ENCODE measurements at regions not wholly inside any gene's neighbourhood (a gene's known extent, or its start where the extent isn't known, plus 50 kb on each side); places are given as distances from the start of the nearest gene placed in this dataset.

DNA sequence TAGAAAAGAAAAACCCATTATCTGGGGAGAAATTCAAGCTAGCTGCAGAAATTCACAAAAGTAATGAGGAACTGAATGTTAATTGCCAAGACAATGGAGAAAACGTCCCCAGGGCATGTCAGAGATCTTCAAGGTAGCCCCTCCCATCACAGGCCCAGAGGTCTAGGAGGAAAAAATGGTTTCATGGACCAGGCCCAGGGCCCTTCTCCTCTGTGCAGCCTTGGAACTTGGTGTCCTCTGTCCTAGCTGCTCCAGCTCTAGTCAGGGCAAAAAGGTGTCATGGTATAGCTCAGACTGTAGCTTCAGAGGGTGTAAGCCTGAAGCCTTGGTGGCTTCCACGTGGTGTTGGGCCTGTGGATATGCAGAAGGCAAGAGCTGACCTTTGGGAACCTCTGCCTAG, 411.8 kb downstream of the ADRA2A start:
- no peak for DNase-seq
- H3K4me3 ChIP-seq (ENCODE audit: low read length), result no peak overlapping the region
- intact Hi-C loops (cut with micrococcal nuclease), result no loop called here

GRCh38 chr10:111491154-111491553, 414.3 kb downstream of the ADRA2A start:
- no peak overlapping the region for H3K4me3 ChIP-seq (ENCODE audit: low read length)
- no peaks in the 10 kb centered on the region for H3K4me1 Mint-ChIP-seq
- no peaks in the 10 kb centered on the region for H3K27me3 ChIP-seq (ENCODE audit: control insufficient read depth, insufficient read depth, low read length)
- H3K36me3 ChIP-seq (ENCODE audit: control insufficient read depth, insufficient read depth, low read length), result no peaks in the 10 kb centered on the region
- no peak for ATAC-seq
- H3K4me1 ChIP-seq (ENCODE audit: control insufficient read depth, insufficient read depth, low read length), result no peaks in the 10 kb centered on the region
- peaks cover 23% of the 10 kb centered on the region for H3K9me3 ChIP-seq (ENCODE audit: control insufficient read depth, insufficient read depth, low read length)
- TF ChIP-seq, protein P1, sequence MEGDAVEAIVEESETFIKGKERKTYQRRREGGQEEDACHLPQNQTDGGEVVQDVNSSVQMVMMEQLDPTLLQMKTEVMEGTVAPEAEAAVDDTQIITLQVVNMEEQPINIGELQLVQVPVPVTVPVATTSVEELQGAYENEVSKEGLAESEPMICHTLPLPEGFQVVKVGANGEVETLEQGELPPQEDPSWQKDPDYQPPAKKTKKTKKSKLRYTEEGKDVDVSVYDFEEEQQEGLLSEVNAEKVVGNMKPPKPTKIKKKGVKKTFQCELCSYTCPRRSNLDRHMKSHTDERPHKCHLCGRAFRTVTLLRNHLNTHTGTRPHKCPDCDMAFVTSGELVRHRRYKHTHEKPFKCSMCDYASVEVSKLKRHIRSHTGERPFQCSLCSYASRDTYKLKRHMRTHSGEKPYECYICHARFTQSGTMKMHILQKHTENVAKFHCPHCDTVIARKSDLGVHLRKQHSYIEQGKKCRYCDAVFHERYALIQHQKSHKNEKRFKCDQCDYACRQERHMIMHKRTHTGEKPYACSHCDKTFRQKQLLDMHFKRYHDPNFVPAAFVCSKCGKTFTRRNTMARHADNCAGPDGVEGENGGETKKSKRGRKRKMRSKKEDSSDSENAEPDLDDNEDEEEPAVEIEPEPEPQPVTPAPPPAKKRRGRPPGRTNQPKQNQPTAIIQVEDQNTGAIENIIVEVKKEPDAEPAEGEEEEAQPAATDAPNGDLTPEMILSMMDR (IDR thresholded peaks at IDR 0.05), result no peak
- no peaks in the 10 kb centered on the region for H3K27me3 Mint-ChIP-seq (ENCODE audit: low read depth in 2 of 2)
- peaks cover 11 to 25% of the 10 kb centered on the region in 2 donors for H3K9me3 Mint-ChIP-seq
- H3K36me3 Mint-ChIP-seq, result peaks cover 9% of the 10 kb centered on the region
- WGBS (ENCODE audit: insufficient coverage), result no CpG with 5 or more reads among the region's 1 CpG
- H3K4me3 Mint-ChIP-seq, result no peak overlapping the region
- DNase-seq, result no peak
- intact Hi-C loops (cut with micrococcal nuclease), result no loop called here
- H3K27ac ChIP-seq (ENCODE audit: low read length), result no peak overlapping the region
- H3K27ac Mint-ChIP-seq, result no peak overlapping the region

More for the DNA sequence above, 411.8 kb downstream of the ADRA2A start:
- peaks cover 9% of the 10 kb centered on the region for H3K36me3 Mint-ChIP-seq
- no peaks in the 10 kb centered on the region for H3K4me1 Mint-ChIP-seq
- H3K4me3 Mint-ChIP-seq, result no peak overlapping the region
- Histone ChIP-seq H3K4me1 (ENCODE audit: control insufficient read depth, insufficient read depth, low read length) (no peaks in the 10 kb centered on the region), H3K27me3 (ENCODE audit: control insufficient read depth, insufficient read depth, low read length) (no peaks in the 10 kb centered on the region), H3K9me3 (ENCODE audit: control insufficient read depth, insufficient read depth, low read length) (peaks cover 15% of the 10 kb centered on the region), H3K36me3 (ENCODE audit: control insufficient read depth, insufficient read depth, low read length) (no peaks in the 10 kb centered on the region), H3K27ac (ENCODE audit: low read length) (no peak overlapping the region)
- ATAC-seq, result no peak
- H3K27ac Mint-ChIP-seq, result no peak overlapping the region
- 21% methylated on average over 2 of the region's 2 CpGs for WGBS (ENCODE audit: insufficient coverage)
- peaks cover 11 to 25% of the 10 kb centered on the region in 2 donors for H3K9me3 Mint-ChIP-seq
- no peaks in the 10 kb centered on the region for H3K27me3 Mint-ChIP-seq (ENCODE audit: low read depth in 2 of 2)
- TF ChIP-seq, protein P1 (IDR thresholded peaks at IDR 0.05), result no peak

DNA sequence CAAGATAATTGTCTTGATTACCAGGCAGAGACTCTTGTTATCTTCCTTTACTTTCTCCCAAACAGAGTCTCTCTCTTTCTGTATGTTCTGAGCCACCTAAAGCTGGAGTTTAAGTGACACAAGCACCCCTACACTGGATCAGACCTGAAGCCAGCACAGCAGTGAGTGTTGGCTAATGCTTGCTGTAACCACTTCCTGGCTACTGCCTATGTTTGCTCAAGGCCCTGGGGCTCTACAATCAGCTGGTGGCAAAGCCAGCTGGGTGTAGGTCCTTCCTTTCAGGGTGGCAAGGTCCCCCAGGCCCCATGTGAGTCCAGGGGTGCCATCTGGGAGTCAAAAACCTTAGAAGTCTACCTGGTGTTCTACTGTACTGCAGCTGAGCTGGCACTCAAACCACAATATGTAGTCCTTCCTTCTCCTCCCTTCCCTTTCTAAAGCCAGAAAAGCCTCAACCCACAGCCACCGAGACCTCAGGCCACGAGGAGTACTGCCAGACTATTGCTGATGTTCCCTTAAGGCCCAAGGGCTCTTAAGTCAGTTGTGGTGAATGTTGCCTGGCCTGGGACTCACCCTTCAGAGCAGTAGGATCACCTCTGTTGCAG, 416.3 kb downstream of the ADRA2A start:
- Mint-ChIP-seq H3K4me1 (no peaks in the 10 kb centered on the region), H3K27ac (no peak overlapping the region), H3K36me3 (peaks cover 9% of the 10 kb centered on the region), H3K9me3 (peaks cover 10 to 22% of the 10 kb centered on the region in 2 donors), H3K4me3 (no peak overlapping the region), H3K27me3 (ENCODE audit: low read depth in 2 of 2) (no peaks in the 10 kb centered on the region)
- Histone ChIP-seq H3K36me3 (ENCODE audit: control insufficient read depth, insufficient read depth, low read length) (no peaks in the 10 kb centered on the region), H3K4me3 (ENCODE audit: low read length) (no peak overlapping the region), H3K4me1 (ENCODE audit: control insufficient read depth, insufficient read depth, low read length) (no peaks in the 10 kb centered on the region), H3K27ac (ENCODE audit: low read length) (no peak overlapping the region), H3K27me3 (ENCODE audit: control insufficient read depth, insufficient read depth, low read length) (no peaks in the 10 kb centered on the region), H3K9me3 (ENCODE audit: control insufficient read depth, insufficient read depth, low read length) (peaks cover 23% of the 10 kb centered on the region)
- ATAC-seq (no peak), DNase-seq (no peak)
- WGBS (ENCODE audit: insufficient coverage), result 68% methylated on average over 2 of the region's 2 CpGs
- intact Hi-C loops (cut with micrococcal nuclease), result no loop called here
- TF ChIP-seq, protein P1 (IDR thresholded peaks at IDR 0.05), result no peak

DNA sequence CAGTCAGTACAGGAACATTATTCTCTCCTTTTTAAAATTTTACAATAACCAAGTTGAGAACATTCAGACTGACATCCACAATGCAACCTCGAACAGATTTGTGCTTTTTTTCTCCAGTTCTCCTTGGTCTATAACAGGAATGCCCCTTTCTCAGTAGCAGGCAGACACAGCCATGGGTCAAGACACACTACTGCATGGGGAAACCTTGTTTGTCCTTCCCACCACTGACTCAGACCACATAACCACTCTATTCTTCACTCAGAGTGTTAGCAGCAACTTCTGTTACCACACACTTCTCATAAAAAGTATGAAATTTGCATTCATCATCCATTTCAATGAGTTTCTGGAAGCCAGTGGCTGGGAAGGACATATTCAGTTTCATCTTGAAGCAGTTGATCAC, 421.7 kb downstream of the ADRA2A start:
- Histone ChIP-seq H3K27me3 (ENCODE audit: control insufficient read depth, insufficient read depth, low read length) (no peaks in the 10 kb centered on the region), H3K4me1 (ENCODE audit: control insufficient read depth, insufficient read depth, low read length) (no peaks in the 10 kb centered on the region), H3K4me3 (ENCODE audit: low read length) (no peak overlapping the region), H3K36me3 (ENCODE audit: control insufficient read depth, insufficient read depth, low read length) (no peaks in the 10 kb centered on the region), H3K9me3 (ENCODE audit: control insufficient read depth, insufficient read depth, low read length) (peaks cover 9% of the 10 kb centered on the region), H3K27ac (ENCODE audit: low read length) (no peak overlapping the region)
- WGBS (ENCODE audit: insufficient coverage), result 50% methylated on average over 1 of the region's 1 CpG
- DNase-seq (no peak), ATAC-seq (no peak)
- Mint-ChIP-seq H3K9me3 (peaks cover 8 to 10% of the 10 kb centered on the region in 2 donors), H3K4me1 (no peaks in the 10 kb centered on the region), H3K27ac (no peak overlapping the region), H3K27me3 (ENCODE audit: low read depth in 2 of 2) (no peaks in the 10 kb centered on the region), H3K36me3 (no peaks in the 10 kb centered on the region), H3K4me3 (no peak overlapping the region)
- TF ChIP-seq, protein P1 (IDR thresholded peaks at IDR 0.05), result no peak
- intact Hi-C loops (cut with micrococcal nuclease), result no loop called here
